ENCODE measurements at regions not wholly inside any gene's neighbourhood (a gene's known extent, or its start where the extent isn't known, plus 50 kb on each side); places are given as distances from the start of the nearest gene placed in this dataset.
A peak's percentile ranks its signal among the peaks of the same experiment; 100 is the strongest.
"Not testable (repeated sequence)": the region's sequence is repeated elsewhere in the genome, so short reads cannot be mapped to it uniquely, and the experiment has no call there.

DNA sequence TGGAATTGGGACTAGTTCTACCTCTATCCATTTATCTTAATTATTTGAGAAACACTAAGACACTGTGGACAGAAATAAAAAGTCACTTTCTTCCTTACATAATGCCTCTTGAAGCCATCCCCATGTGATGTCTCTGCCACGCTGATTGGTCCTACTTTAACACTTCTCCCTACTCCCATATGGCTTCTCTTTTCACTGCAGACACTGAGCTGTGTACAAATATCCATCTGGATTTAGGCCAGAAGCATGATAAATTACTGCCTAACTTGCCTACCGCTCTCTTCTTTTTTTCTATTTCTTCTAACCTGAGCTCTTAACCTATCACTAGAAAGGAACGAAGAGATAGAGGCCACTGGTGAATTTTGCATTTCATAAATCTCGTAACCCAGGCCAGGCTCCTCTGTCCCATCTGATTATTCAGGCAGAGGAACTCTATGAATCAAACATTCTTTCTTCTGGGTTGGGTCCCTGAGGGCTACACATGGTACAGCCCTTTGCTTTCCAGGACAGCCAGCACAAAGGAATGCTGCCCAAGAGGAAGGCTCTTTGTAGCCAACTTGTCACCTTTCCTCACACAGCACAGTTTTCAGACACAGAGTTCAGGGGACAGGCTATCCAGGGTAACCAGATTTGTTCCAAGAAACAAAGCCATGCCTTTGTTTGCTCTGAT lies 878.5 kb upstream of the LRRC4C start:
- DNase-seq, result no peak

DNA sequence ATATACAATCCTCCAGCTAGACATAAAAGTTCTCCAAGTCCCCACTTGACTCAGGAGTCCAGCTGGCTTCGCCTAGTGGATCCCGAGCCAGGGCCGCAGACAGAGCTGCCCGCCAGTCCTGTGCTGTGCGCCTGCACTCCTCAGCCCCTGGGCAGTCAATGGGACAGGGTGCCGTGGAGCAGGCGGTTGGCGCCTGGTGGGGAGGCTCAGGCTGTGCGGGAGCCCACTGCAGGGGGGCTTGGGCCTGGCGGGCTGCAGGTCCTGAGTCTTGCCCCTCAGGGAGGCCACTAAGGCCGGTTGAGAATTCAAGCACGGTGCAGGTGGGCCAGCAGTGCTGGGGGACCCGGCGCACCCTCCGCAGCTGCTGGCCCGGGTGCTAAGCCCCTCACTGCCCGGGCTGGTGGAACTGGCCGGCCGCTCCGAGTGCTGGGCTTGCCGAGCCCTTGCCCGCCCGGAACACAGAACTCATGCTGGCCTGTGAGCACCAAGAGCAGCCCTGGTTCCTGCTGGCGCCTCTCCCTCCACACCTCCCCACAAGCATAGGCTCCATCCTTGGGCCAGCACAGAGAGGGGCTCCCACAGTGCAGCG lies 884.8 kb upstream of the LRRC4C start:
- DNase-seq, result no peak

DNA sequence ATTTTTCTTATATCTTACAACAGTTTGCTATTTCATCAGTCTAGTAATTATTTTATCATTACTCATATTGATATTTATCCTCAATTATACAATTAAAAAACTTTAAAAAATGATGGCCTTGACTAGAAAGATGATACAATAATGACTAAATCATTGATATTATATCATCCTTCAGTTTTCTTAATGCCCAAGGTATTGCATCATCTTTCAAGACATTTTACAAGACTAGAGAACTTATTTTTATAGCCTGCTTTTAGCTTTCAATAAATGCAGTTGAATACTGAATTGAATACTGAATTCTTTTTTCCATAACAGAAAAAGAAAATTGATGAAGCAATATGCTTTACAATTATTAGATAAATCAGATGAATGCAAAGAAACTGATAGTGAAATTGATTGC lies 886.5 kb upstream of the LRRC4C start:
- DNase-seq, result no peak

DNA sequence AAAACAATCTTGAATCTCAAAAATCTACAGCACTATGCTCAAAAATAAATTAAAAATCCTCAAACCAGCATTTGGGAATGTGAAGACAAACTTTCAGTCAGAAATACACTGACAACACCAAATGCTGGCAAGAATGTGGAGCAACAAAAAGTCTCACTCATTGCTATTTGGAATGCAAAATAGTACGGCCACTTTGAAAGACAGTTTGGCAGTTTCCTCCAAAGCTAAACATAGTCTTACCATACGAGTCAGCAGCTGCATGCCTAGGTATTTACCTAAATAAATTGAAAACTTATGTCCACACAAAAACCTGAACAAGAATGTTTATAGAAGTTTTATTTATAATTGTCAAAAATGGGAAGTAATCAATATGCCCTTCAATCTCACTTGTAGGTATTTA lies 904.2 kb upstream of the LRRC4C start:
- no peak for DNase-seq

DNA sequence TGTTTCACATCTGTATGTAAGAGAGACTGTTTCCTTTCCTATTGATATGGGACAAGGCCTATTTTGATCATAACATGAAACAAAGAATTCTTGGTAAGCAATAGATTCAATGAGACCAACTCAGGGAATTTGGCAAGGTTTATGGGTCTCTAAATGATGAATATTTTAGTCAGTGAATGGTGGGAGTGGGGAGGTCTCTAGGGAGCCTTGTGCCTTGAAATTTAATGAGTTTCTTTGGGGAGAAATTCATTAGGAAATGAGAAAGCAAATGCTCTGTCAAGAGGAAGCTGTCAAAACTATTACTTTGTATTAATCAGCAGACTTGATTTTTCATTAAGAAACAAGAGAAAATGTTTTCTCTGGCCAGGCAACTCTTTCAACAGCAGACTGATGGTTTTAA lies 921.7 kb upstream of the API5 start:
- DNase-seq, result no peak

DNA sequence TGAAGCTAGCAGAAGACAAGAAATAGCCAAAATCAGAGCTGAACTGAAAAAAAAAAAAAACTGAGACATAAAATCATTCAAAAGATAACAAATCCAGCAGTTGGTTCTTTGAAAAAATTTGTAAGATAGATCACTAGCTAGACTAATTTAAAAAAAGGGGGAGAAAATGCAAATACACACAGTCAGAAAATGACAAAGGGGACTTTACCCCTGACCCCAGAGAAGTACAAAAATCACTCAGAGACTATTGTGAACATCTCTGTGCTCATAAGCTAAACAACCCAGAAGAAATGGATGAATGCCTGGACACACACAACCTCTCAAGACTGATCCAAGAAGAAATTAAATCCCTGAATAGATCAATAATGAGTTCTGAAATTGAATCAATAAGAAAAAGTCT lies 914.3 kb upstream of the API5 start:
- no peak for DNase-seq

DNA sequence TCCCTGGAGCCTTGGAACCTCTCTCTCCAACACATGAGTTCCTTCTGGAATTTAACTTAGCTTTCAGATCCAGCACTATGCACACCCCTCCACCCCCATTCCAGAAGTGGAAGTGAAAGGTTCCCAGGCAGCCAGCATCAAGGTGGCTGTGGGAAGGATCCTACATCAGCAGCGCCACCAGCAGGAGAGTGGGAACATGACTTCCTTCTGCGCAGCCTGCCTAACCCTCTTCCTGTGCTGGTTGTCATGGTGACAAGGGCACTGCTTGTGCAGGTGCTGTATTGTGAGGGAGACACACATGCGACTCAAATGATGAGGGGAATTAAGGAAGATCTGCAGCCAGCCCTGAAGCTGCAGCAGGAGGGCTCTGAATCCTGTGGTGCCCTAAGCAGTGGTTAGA lies 904.5 kb upstream of the API5 start:
- peak; percentile 33 for DNase-seq

DNA sequence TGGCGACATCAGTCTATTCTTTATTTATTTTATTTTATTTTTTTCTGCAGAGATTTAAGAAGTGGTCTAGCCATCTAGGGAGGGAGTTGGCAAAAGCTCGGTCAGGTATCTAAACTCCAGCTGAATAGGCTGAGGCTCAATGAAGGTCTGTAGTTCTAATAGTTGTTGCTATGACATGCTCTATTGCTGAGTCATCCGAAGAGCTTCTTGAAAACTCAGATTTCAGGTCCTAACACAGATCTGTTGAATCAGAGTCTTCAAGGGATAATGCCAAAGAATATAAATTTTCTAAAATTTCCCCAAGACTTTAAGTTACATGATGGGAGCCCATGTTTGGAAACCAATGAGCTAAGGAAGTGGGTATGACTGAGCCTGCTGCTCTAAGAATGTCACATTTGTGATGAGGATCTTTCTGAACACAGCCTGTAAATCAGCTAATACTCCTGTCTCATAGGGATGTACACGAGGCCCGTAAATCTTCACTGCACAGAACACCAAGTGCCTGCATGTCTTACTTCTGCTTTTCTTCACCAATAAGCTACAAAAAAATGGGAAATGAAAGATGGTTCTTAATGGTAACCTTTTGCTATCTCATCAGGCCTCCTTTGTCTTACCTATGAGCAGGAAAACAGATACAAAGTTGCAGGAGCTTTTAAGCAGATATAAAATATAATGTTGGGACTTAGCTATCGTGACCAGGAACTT lies 901.4 kb upstream of the API5 start:
- DNase-seq, result no peak

DNA sequence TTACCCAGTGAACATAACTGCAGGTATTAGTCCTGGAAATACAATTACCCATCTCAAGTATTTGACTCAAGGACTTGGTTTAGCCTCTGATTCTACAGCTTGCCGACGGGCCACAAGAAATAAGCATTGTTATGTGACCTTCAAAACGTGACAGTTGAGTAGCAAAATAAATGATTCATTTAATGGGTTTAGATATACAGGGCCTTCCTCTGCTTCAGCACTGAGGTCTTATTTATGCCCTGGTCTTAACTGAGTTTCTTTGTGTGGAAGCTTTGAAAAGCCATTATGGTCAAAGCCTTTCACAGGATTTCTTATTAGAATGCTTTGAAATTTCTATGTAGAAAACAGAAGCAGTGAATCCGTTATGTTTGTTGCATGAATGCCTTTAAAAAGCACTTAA lies 899.2 kb upstream of the API5 start:
- DNase-seq, result no peak

DNA sequence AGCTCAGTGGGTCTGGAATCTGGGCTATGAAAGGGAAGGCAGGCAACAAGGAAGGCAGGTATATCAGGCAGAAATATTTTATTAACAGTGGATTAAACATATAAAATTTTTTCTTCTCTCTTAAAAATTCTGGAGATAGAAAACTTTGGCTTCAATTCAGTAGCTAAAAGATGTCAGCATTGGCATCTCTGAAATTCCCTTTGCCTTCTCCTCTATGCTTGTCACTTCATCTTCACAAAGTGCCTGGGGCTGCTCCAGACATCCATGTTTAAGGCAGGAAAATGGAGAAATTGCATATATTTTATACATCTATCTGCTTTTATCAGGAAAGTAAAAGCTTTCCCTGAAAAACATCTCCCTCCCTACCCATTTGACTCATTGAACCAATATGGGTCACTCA lies 894.1 kb upstream of the API5 start:
- no peak for DNase-seq

DNA sequence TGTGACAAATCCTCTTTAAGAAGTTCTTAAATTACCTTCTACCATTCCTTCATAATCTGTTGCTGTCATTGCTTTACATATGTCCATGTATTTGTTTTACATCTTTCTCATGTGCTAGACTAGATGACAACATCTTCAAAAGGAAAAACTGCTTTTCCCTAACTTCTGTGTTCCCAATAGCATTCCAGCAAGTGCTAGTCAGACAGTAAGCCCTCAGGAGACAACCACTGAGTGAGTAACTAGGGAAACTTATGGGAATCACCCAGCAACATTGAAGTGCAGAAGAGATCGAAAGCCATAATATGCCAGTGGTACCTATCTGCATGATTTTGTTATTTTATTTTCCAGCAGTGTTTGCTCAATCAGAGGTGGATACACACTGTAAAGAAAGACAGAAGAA lies 889.7 kb upstream of the API5 start:
- DNase-seq, result no peak

DNA sequence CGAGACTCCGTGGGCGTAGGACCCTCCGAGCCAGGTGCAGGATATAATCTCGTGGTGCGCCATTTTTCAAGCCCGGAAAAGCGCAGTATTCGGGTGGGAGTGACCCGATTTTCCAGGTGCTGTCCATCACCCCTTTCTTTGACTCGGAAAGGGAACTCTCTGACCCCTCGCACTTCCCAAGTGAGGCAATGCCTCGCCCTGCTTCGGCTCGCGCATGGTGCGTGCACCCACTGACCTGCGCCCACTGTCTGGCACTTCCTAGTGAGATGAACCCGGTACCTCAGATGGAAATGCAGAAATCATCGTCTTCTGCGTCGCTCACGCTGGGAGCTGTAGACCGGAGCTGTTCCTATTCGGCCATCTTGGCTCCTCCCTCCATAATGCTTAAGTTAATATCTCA lies 876.9 kb upstream of the API5 start:
- not testable (repeated sequence) for DNase-seq

DNA sequence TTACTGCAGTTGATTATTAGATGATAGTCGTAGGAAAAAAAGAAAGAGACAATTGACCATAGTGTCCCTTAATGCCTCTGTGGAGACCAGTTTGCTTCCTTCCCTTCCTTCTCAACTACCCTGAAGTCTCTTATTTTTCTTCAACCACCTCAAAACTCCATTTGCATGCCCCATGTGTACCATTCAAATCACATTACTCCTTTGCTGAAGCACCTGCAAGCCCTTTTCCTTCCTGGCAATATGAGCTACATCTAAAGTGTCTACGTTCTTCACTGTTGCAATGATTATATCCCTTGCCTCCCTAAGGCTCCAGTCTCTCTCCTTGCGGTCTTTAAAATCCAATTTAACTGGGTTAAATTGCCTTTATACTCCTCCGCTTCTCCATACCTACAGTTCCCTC lies 867.4 kb upstream of the API5 start:
- DNase-seq, result no peak

DNA sequence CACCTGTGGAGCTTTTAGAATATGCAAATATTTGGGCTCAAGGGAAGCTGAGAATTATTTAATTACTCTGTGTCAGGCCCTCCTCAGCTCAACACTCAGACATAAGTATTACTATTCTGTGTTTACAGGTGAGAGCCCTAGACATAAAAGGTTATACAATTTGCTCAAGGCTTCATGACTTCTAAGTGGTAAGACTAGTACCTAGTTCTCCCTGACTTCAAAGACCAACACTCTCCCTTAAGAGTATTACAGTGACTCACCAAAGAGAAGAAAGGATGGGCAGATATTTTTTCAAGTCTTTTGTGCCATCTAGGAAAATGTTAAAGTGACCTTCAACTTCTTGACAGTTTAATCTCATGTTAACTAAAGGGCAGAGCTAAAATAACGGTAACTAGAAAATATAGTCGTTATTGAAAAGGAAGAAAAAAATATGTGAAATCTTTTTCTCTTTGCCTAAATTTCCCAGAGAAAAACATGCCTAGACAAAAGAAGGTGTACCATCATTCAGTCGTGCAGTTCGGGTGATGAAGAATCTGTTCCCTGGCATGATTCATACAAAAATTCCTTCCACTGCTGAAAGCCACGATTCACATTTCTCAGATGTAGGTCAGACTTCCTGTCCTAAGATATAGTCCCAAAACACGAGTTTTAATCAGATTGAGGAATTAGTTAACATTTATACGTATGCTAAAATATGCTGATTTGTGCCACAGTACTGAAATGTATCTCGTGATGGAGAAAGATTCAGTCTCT lies 849.1 kb upstream of the API5 start:
- DNase-seq, result no peak

DNA sequence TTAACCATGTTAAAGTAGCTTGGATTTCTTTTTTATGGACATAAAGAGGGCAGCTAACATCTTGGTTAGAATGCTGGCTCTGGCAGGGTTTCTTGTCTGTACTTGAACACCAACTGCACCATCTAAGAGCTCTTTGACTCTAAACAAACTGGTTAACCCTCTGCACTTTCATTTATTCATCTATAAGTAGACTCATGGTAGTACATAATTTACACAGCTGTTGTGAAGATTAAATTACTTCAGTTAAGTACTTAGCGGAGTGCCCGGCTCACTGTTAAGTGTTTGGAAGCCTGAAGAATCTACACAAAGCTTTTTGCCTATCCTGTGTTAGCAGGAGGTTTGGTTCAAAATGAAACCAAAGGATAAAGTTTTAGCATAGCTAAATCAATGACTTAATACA lies 846.2 kb upstream of the API5 start:
- no peak for DNase-seq

DNA sequence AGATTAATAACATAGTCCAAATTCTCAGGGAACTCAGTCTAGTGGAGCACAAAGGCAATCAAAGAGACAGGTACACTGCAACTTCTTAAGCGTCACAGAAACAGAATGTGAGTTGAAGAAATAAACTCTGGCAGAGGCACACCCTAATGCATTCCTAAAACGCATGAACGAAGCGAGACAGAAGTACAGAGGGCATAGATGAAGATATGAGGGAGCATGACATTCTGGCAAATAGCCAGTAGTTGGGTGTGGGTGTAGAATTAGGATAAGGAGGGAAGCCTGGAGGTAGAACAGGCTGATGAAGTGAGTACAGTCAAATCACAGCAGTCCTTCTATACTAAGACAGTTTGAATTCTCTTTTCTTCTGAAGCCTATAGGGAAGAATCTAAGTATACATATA lies 838.7 kb upstream of the API5 start:
- no peak for DNase-seq

DNA sequence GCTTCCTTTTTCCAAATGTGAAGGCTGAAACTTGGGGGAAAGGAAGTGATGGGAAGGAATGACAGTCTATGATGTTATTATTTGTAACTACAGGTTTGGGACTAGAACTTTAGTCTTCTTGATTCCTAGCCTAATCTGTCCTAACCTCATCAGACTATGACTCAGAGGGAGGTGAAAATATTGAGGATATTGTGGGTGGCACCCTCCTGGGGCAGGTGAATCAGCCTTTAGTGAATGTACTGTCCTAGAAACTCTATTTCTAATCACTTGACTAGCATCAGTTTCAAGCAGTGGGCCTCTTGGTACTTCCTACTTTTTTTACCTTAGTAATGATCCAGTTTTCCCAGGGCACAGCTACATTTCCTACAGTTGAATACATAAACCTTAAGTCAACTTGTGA lies 829.0 kb upstream of the API5 start:
- DNase-seq, result no peak

DNA sequence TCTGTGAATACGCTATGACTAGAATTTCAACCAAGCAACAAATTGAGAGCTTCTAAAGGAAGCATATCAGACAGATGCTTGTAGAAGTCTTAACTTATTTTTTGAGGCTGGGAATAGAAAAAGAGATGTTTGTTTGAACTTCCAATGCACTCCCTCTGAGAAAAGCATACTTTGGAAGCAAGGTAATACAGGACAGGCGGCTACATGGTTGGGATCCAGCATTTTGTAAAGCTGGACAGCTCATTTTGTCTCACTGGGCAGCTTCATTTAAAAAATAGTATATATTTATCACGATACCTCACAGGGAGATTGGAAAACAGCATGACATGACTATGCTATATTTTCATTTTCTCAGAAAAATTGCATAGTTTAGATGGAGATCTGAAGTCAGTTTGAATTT lies 821.3 kb upstream of the API5 start:
- DNase-seq, result no peak

DNA sequence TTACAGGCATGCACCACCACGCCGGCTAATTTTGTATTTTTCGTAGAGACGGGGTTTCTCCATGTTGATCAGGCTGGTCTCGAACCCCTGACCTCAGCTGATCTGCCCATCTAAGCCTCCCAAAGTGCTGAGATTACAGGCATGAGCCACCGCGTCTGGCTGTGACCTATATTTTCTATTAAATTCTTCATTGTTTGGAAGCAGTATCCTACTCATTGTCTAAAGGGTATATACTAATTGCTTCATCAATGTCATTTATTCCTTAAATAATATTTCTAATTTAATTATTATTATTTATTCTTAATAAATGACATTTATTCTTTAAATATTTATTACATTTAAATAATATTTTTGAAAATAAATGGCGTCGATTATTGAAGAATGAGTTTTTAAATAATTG lies 817.3 kb upstream of the API5 start:
- DNase-seq, result no peak

DNA sequence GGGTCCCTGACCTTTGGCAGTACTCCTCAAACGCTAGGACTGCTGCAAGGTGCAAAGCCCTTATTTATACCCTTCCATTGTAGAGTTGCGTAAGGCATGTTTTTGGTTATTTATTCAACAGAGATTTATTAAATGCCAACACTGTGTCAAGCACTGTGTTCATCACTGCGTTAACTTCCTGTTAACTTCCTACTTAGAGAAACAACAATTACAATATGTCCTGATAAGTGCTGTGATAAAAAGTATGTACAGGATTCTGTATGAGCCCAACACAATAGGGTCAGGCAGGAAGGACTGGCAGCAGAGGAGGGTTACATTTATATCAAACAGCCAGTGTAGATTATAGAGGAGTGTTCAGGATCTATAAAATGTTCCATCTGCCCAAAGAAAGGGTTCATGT lies 812.8 kb upstream of the API5 start:
- DNase-seq, result no peak

DNA sequence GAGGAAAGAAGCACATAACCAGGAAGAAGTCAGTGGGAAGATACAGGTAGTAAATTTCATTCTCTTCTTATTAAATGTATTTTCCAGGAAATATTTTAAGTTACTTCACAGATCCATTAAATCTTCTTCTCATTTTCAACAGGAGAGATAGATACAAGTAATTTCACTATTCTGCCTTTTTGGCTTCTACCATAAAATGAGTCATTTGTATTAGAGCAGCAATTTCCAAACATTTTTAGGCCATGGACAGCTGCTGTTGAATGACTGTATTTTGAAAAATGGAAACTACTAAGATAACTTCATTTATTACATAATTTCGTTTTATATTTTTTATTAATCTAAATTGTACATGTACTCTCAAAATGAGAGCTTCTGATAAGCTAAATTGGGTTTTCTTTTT lies 809.6 kb upstream of the API5 start:
- no peak for DNase-seq

DNA sequence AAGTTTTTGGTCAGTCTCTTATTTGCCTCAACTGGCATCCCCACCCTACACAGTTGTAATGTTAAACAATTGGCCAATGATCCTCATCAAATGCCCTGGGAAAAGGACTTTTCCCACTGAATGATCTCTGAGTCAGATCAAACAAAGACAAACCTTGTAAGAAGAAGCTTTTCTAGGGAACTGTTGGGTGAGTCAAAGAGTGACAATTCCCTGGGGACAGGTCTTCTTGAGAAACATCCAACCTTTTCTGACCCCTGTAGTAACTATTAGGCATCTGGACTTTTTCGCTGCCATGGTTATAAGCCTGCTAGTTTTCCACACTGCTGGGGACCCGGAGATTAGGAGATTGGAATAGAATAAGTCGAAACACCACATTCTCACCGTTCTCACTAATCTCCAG lies 789.8 kb upstream of the API5 start:
- no peak for DNase-seq

DNA sequence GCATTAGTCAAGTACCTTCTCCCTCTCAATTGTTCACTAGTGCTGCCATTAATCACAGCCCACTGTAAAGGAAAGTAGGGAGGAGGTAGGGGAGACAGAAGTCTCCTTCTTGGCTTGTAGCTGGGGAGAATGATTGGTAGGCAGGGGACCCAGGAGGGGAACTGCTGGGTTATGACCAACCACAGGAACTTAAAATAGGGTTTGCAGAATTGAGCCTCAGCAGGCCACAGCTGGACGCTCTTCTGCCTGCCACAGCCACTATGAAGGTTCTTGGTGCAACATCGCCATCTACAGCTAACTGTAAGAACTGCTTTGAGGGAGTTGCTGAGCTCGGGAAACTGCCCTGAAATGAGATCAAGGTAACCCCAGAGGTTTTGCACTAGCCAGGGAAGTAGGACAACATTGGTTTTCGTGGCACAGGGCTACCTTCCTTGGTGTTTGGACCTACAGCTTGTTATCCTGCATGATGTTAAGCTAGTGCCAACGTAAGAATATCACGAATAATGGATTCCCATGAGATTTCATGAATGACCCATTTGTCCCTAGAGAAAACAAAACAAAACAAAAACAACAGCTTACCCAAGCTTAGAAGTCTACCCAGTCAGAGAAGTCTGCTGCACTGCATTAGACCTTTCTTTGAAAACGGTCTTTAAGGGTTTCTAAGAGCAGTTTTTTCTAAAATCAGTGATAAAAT lies 787.1 kb upstream of the API5 start:
- DNase-seq, result peak; percentile 84
